GM13977 (cell line): ENCODE measurements at regions not wholly inside any gene's neighbourhood (a gene's known extent, or its start where the extent isn't known, plus 50 kb on each side); places are given as distances from the start of the nearest gene placed in this dataset.

Experiments used
- DNase-seq: peaks from one replicate; pipeline ENCODE4 v3.0.0; 2012; ENCODE audit warnings: low spot score
- CTCF ChIP-seq: IDR thresholded peaks from 2 replicates; pipeline ENCODE4 v1.5.1; 2012; ENCODE audit warnings: mild to moderate bottlenecking, control low read depth; ENCODE audit not compliant: insufficient read depth; ENCODE audit errors: extremely low read depth, missing control alignments
- in situ Hi-C: fragments of 300-500 bp; cut with MboI; formaldehyde crosslinking; loops from one replicate; pipeline ENCODE4 v1.12.0; 2022; ENCODE audit warnings: low sequenced_read_pairs, low pct_unique_long_range_greater_than_20kb, mixed read lengths, inconsistent platforms; ENCODE audit not compliant: unreplicated experiment

GRCh38 chr14:99057576-99058083 lies 214.4 kb downstream of the BCL11B start:
- no peak for DNase-seq
- TF ChIP-seq CTCF, result no peak
- in situ Hi-C loops, result no loop called here

- TF ChIP-seq CTCF, result no peak
- no peak for DNase-seq
- in situ Hi-C loops, result no loop called here
Observed at GRCh38 chr14:99058542-99058941, 213.5 kb downstream of the BCL11B start.

- DNase-seq, result no peak
- TF ChIP-seq CTCF, result no peak
- in situ Hi-C loops, result no loop called here
Observed at GRCh38 chr14:99062216-99062615, 209.8 kb downstream of the BCL11B start.

GRCh38 chr14:99062772-99063418 lies 209.1 kb downstream of the BCL11B start:
- TF ChIP-seq CTCF, result no peak
- in situ Hi-C loops, result no loop called here
- DNase-seq, result no peak

GRCh38 chr14:99063620-99064225 lies 208.3 kb downstream of the BCL11B start:
- in situ Hi-C loops, result no loop called here
- no peak for DNase-seq
- TF ChIP-seq CTCF, result no peak

GRCh38 chr14:99064262-99064954 lies 207.6 kb downstream of the BCL11B start:
- no peak for DNase-seq
- in situ Hi-C loops, result no loop called here
- no peak for TF ChIP-seq CTCF
